Upper lobe of left lung (tissue), 4 donors: ENCODE measurements at regions not wholly inside any gene's neighbourhood (a gene's known extent, or its start where the extent isn't known, plus 50 kb on each side); places are given as distances from the start of the nearest gene placed in this dataset.
"Not testable (repeated sequence)": the region's sequence is repeated elsewhere in the genome, so short reads cannot be mapped to it uniquely, and the experiment has no call there.

ENCODE experiments used
- CTCF ChIP-seq, 6 experiments: fragments of 450-650 bp in 4 of 6; fragments of 200-600 bp in 2 of 6; sonication (generic) in 2 of 6; IDR thresholded peaks; one replicate each; pipeline ENCODE4 v1.5.1; 2016 to 2019; ENCODE audit warnings: antibody characterized with exemption in 6 of 6
- EP300 ChIP-seq, 4 donors: sonication (generic); formaldehyde crosslinking; IDR thresholded peaks; one replicate each; pipeline ENCODE4 v1.5.1; 2017; ENCODE audit warnings: antibody characterized with exemption in 4 of 4, control low read depth in 2 of 4

- not testable (repeated sequence) for TF ChIP-seq CTCF, EP300 (IDR thresholded peaks at IDR 0.05)
These were observed 1665.5 kb downstream of the BRINP3 start for GRCh38 chr1:188812153-188812552.
